HG03469 (cell line): ENCODE measurements at regions not wholly inside any gene's neighbourhood (a gene's known extent, or its start where the extent isn't known, plus 50 kb on each side); places are given as distances from the start of the nearest gene placed in this dataset.

ENCODE experiments used
- ATAC-seq: cut with Tn5 transposase; IDR thresholded peaks from one replicate; pipeline ENCODE4 v1.9.1; 2021; ENCODE audit warnings: mild to moderate bottlenecking, moderate library complexity, moderate number of reproducible peaks; ENCODE audit not compliant: unreplicated experiment

GRCh38 chrY:21260325-21260724 is 250.8 kb upstream of the RBMY1B start:
- ATAC-seq, result no peak

- no peak for ATAC-seq
Observed at GRCh38 chrY:21261158-21261557, 250.0 kb upstream of the RBMY1B start.

GRCh38 chrY:21266751-21267150 is 244.4 kb upstream of the RBMY1B start:
- no peak for ATAC-seq

GRCh38 chrY:21267164-21267563 is 244.0 kb upstream of the RBMY1B start:
- no peak for ATAC-seq

- ATAC-seq, result no peak
Observed at GRCh38 chrY:21287769-21288168, 223.4 kb upstream of the RBMY1B start.

GRCh38 chrY:21288908-21289307 is 222.2 kb upstream of the RBMY1B start:
- ATAC-seq, result no peak

- no peak for ATAC-seq
Observed at GRCh38 chrY:21295206-21295605, 215.9 kb upstream of the RBMY1B start.

GRCh38 chrY:21302278-21302677 is 208.9 kb upstream of the RBMY1B start:
- no peak for ATAC-seq

GRCh38 chrY:21315366-21315765 is 195.8 kb upstream of the RBMY1B start:
- ATAC-seq, result no peak
